IMR-90 (cell line): ENCODE measurements at regions not wholly inside any gene's neighbourhood (a gene's known extent, or its start where the extent isn't known, plus 50 kb on each side); places are given as distances from the start of the nearest gene placed in this dataset.

Experiments used
- ATAC-seq: fragments of 200-7000 bp; cut with Tn5 transposase; 2 replicates; pipeline ENCODE4 v1.9.1; 2020; ENCODE audit warnings: low read depth, mild to moderate bottlenecking, moderate library complexity
- BruUV-seq: library from RNA; stranded (reverse); fragments of 400-500 nt; replicated peaks from 2 replicates; lab custom pipeline; 2021; lab: Mats Ljungman, UMichigan
- CTCF ChIA-PET: fragments of 300-600 bp; formaldehyde crosslinking; extraction: SDS; loops from one replicate; lab custom pipeline; 2021; ENCODE audit warnings: antibody characterized with exemption; lab: Yijun Ruan, JAX
- POLR2A ChIA-PET: fragments of 300-600 bp; sonication (Branson Sonifier 250); formaldehyde crosslinking; loops from one replicate; lab custom pipeline; 2022; ENCODE audit warnings: antibody characterized with exemption; ENCODE audit not compliant: unreplicated experiment; lab: Charles Lee
- DNase-seq: peaks from one replicate; pipeline ENCODE4 v3.0.0; 2013
- H2AFZ ChIP-seq: replicated peaks from 2 replicates; pipeline ENCODE3; 2013; ENCODE audit warnings: low read length, mild to moderate bottlenecking; ENCODE audit not compliant: poor library complexity
- H2AK5ac ChIP-seq: 2 replicates; pipeline ENCODE4 v1.6.1; 2013; ENCODE audit warnings: low read depth, low read length, inconsistent platforms
- H2AK9ac ChIP-seq: replicated peaks from 2 replicates; pipeline ENCODE3; 2013; ENCODE audit warnings: mild to moderate bottlenecking, low read depth, low read length, moderate library complexity; ENCODE audit not compliant: poor library complexity
- H2BK120ac ChIP-seq: 2 replicates; pipeline ENCODE4 v1.6.1; 2013; ENCODE audit warnings: low read depth, low read length, inconsistent platforms
- H2BK15ac ChIP-seq: 3 replicates; pipeline ENCODE4 v1.6.1; 2013; ENCODE audit warnings: low read depth, low read length, inconsistent platforms
- H2BK20ac ChIP-seq: 2 replicates; pipeline ENCODE4 v1.6.1; 2013; ENCODE audit warnings: low read depth, mild to moderate bottlenecking, inconsistent platforms, low read length, moderate library complexity
- H2BK5ac ChIP-seq: 2 replicates; pipeline ENCODE4 v1.6.1; 2013; ENCODE audit warnings: mild to moderate bottlenecking, low read depth, low read length, inconsistent platforms; ENCODE audit not compliant: poor library complexity, severe bottlenecking
- H3K14ac ChIP-seq: replicated peaks from 2 replicates; pipeline ENCODE4 v1.6.1; 2013; ENCODE audit warnings: low read depth, low read length, inconsistent platforms
- H3K18ac ChIP-seq: 2 replicates; pipeline ENCODE4 v1.6.1; 2013; ENCODE audit warnings: low read depth, low read length, control low read depth
- H3K23ac ChIP-seq: 2 replicates; pipeline ENCODE4 v1.6.1; 2013; ENCODE audit warnings: low read depth, low read length, inconsistent platforms
- H3K27ac ChIP-seq: 2 replicates; pipeline ENCODE4 v1.5.1; 2013; ENCODE audit warnings: mild to moderate bottlenecking, control low read depth, low read length; ENCODE audit not compliant: insufficient read depth
- H3K27me3 ChIP-seq: 2 replicates; pipeline ENCODE4 v1.6.1; 2013; ENCODE audit warnings: low read length; ENCODE audit not compliant: control insufficient read depth, insufficient read depth
- H3K36me3 ChIP-seq: 2 replicates; pipeline ENCODE4 v1.6.1; 2013; ENCODE audit warnings: low read length, mixed read lengths; ENCODE audit not compliant: control insufficient read depth, insufficient read depth
- H3K4ac ChIP-seq: 2 replicates; pipeline ENCODE4 v1.6.1; 2013; ENCODE audit warnings: low read depth, low read length, inconsistent platforms
- H3K4me1 ChIP-seq: 2 replicates; pipeline ENCODE4 v1.6.1; 2013; ENCODE audit warnings: low read length, mixed read lengths; ENCODE audit not compliant: control insufficient read depth, insufficient read depth
- H3K4me2 ChIP-seq: 2 replicates; pipeline ENCODE4 v1.6.1; 2013; ENCODE audit warnings: low read depth, mild to moderate bottlenecking, control low read depth, low read length, moderate library complexity
- H3K4me3 ChIP-seq: 2 replicates; pipeline ENCODE4 v1.5.1; 2013; ENCODE audit warnings: low read depth, mild to moderate bottlenecking, control low read depth, low read length, moderate library complexity; ENCODE audit not compliant: insufficient read depth
- H3K56ac ChIP-seq: 2 replicates; pipeline ENCODE4 v1.6.1; 2013; ENCODE audit warnings: low read length, inconsistent platforms; ENCODE audit not compliant: insufficient read depth; ENCODE audit errors: extremely low read depth
- H3K79me1 ChIP-seq, 2 experiments: 2 replicates each; pipeline ENCODE4 v1.6.1; 2013; ENCODE audit warnings: low read length in 2 of 2, inconsistent platforms in 1 of 2, low read depth in 1 of 2
- H3K9ac ChIP-seq: 2 replicates; pipeline ENCODE4 v1.6.1; 2013; ENCODE audit warnings: low read depth, low read length, control low read depth
- H3K9me1 ChIP-seq: 2 replicates; pipeline ENCODE4 v1.6.1; 2013; ENCODE audit warnings: low read length, inconsistent platforms; ENCODE audit not compliant: insufficient read depth
- H3K9me3 ChIP-seq: 2 replicates; pipeline ENCODE4 v1.6.1; 2013; ENCODE audit warnings: low read length; ENCODE audit not compliant: control insufficient read depth, insufficient read depth
- H4K20me1 ChIP-seq: 2 replicates; pipeline ENCODE4 v1.6.1; 2013; ENCODE audit warnings: low read length, inconsistent platforms; ENCODE audit not compliant: insufficient read depth
- H4K5ac ChIP-seq: 2 replicates; pipeline ENCODE4 v1.6.1; 2013; ENCODE audit warnings: mild to moderate bottlenecking, low read depth, low read length, control low read depth
- H4K8ac ChIP-seq, 2 experiments: 2 replicates each; pipeline ENCODE4 v1.6.1; 2013; ENCODE audit warnings: low read depth in 2 of 2, low read length in 2 of 2, control low read depth in 1 of 2, inconsistent platforms in 1 of 2
- H4K91ac ChIP-seq: 2 replicates; pipeline ENCODE4 v1.6.1; 2013; ENCODE audit warnings: low read depth, low read length, inconsistent platforms; ENCODE audit not compliant: insufficient read depth
- BHLHE40 ChIP-seq: fragments of 150-350 bp; IDR thresholded peaks from 2 replicates; pipeline ENCODE4 v1.6.1; 2016; ENCODE audit warnings: mild to moderate bottlenecking, low read depth, low read length
- FOS ChIP-seq: fragments of 150-350 bp; IDR thresholded peaks from 2 replicates; pipeline ENCODE4 v1.6.1; 2016; ENCODE audit warnings: low read depth, low read length
- NFE2L2 ChIP-seq: fragments of 150-350 bp; IDR thresholded peaks from 2 replicates; pipeline ENCODE4 v1.6.1; 2016; ENCODE audit warnings: low read depth, mild to moderate bottlenecking, low read length
- RAD21 ChIP-seq: IDR thresholded peaks from 2 replicates; pipeline ENCODE4 v1.6.1; 2012; ENCODE audit warnings: low read length, improper control_type of control experiment
- RCOR1 ChIP-seq: IDR thresholded peaks from 2 replicates; pipeline ENCODE4 v1.6.1; 2012; ENCODE audit warnings: mild to moderate bottlenecking, low read length, improper control_type of control experiment; ENCODE audit not compliant: insufficient replicate concordance
- RFX5 ChIP-seq: IDR thresholded peaks from 2 replicates; pipeline ENCODE4 v1.8.0; 2012; ENCODE audit warnings: low read depth, mild to moderate bottlenecking, low read length, moderate library complexity
- SMC3 ChIP-seq: fragments of 150-350 bp; IDR thresholded peaks from 2 replicates; pipeline ENCODE4 v1.6.1; 2016; ENCODE audit warnings: low read depth, mild to moderate bottlenecking, antibody characterized with exemption, low read length, moderate library complexity
- WGBS, 2 experiments: methylation state at CpG; one replicate each; pipeline versions ENCODE4 v1.1.5 to v1.1.7; 2013; ENCODE audit warnings: missing lambda C conversion rate in 2 of 2; ENCODE audit not compliant: insufficient read length in 1 of 2; ENCODE audit errors: extremely low coverage in 2 of 2; 5-methylcytosine and 5-hydroxymethylcytosine counted together
- dilution Hi-C: fragments of 300-500 bp; cut with HindIII; formaldehyde crosslinking; loops from one replicate; pipeline ENCODE4 v1.14.3; 2018; ENCODE audit warnings: low sequenced_read_pairs; ENCODE audit not compliant: unreplicated experiment
- in situ Hi-C: fragments of 300-500 bp; cut with MboI; formaldehyde crosslinking; loops from 3 replicates; pipeline ENCODE4 v1.14.3; 2019; ENCODE audit warnings: low sequenced_read_pairs, inconsistent platforms, mixed read lengths
- intact Hi-C: fragments of 100-400 bp; cut with micrococcal nuclease; formaldehyde crosslinking; loops from 2 replicates; pipeline ENCODE4 v1.10.0; 2022

- no peak overlapping the region for H2AK5ac ChIP-seq
- H2BK5ac ChIP-seq = no peak overlapping the region
- H3K18ac ChIP-seq = no peak overlapping the region
- no peak overlapping the region for H3K27ac ChIP-seq
- TF ChIP-seq RAD21 (no peak), NFE2L2 (no peak), SMC3 (no peak), RCOR1 (no peak), RFX5 (no peak), BHLHE40 (no peak), FOS (no peak)
- no peak overlapping the region for H2BK15ac ChIP-seq
- H4K8ac ChIP-seq = no peak overlapping the region
- H3K4me3 ChIP-seq = no peak overlapping the region
- no peak overlapping the region for H4K91ac ChIP-seq
- H3K27me3 ChIP-seq = no peaks in the 10 kb centered on the region
- H2AK9ac ChIP-seq = no peak overlapping the region
- in situ Hi-C loops (no loop called here), intact Hi-C loops (no loop called here), dilution Hi-C loops (no loop called here)
- no peak for ATAC-seq
- ChIA-PET CTCF (no interaction called here), POLR2A (no interaction called here)
- no peak overlapping the region for H3K4me2 ChIP-seq
- no peak overlapping the region for H2AFZ ChIP-seq
- no peaks in the 10 kb centered on the region for H3K36me3 ChIP-seq
- H3K4me1 ChIP-seq = peaks cover 2% of the 10 kb centered on the region; the same call in 1 of the 2 replicates
- H2BK20ac ChIP-seq = no peak overlapping the region
- H2BK120ac ChIP-seq = no peak overlapping the region
- peaks cover 3% of the 10 kb centered on the region; the same call in 1 of the 2 replicates for H3K9me1 ChIP-seq
- no peak overlapping the region for H3K4ac ChIP-seq
- no peak for DNase-seq
- H4K20me1 ChIP-seq = no peaks in the 10 kb centered on the region
- no CpG with 5 or more reads among the region's 5 CpGs for WGBS, 2 experiments
- no peak overlapping the region for H3K14ac ChIP-seq
- no peaks in the 10 kb centered on the region for H3K9me3 ChIP-seq
- no peak overlapping the region for H3K56ac ChIP-seq
- no peak overlapping the region for H3K23ac ChIP-seq
- H3K79me1 ChIP-seq = no peaks in the 10 kb centered on the region
- no peak overlapping the region for H3K9ac ChIP-seq
- no TSS peak for BruUV-seq
- H4K5ac ChIP-seq = no peak overlapping the region
Measured at GRCh38 chr17:27402943-27403342, 53.3 kb upstream of the KSR1 start.
